ENCODE measurements at regions not wholly inside any gene's neighbourhood (a gene's known extent, or its start where the extent isn't known, plus 50 kb on each side); places are given as distances from the start of the nearest gene placed in this dataset.
A peak's percentile ranks its signal among the peaks of the same experiment; 100 is the strongest.

DNA sequence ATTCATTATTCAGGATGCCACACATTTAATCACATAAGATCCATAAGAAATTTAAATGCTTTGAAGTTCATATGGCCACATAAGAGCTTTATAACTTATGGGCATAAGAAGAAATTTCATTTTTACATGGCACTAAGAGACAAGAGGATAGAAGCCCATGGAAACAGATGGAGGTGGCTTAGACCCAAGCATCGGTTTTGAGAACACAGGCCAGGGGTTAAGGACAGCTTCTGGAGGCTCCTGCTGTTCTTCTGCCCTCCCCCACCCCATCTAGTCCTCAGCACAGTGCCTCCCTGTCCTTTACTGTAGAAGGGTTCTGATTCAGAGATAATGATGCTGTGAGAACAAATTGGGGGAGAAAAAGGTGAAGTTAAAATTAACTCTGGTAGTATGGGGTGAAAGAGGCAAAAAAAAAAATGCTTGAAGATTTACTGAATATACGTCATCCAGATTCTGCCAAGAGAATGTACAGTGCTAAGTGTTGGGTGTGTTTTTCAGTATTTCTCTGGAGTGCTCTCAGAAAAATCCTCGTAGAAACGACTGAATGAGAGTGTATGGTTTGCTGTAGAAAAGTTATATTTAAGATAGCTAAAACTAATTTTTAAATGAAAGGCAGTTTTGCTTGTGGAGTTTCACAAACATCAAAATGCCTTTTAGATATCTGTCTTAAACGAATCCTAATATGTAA is 539.7 kb downstream of the QKI start:
- no peak overlapping the region for H2AFZ ChIP-seq (ENCODE audit: low read length)

DNA sequence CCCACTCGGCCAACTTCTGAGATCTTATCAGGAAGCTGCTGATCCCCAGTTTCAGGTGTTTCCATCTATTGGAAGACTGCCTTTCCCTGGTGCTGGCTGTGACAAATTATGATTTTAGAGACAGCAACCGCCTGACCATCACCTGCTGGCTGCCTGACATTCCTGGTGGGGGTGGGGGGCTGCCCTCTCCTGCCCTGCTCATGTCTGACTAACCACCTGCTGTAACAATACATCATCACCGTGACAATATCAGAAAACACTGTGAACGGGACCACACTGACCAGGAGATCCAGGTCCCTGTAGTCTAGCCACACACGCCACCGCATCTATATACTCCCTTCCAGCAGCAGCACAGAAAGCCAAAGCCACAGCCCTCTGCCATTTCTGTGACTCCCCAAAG is 537.5 kb downstream of the QKI start:
- intact Hi-C loops (cut with micrococcal nuclease; ENCODE audit: unreplicated experiment) (no loop called here), in situ Hi-C loops (cut with HindIII; ENCODE audit: extremely low pct_ligation_motif_present, low pct_unique_long_range_greater_than_20kb) (loop anchor here (10.0 kb wide), 1 partner anchor 527 kb away; no protein-coding TSS in a partner anchor)
- ATAC-seq (no peak), FAIRE-seq (no peak), DNase-seq (ENCODE audit: low spot score) (no peak)
- Histone ChIP-seq H3K27ac (ENCODE audit: extremely low read length, insufficient read depth, low read length) (no peak overlapping the region), H3K4me3 (replicated peaks in 1 of 3; ENCODE audit: insufficient read depth in 1 of 3, low read depth in 2 of 3, low read length in 3 of 3) (no peak overlapping the region), H3K9ac (ENCODE audit: insufficient read depth, low read depth, low read length) (no peak overlapping the region), H3K9me3 (ENCODE audit: low read length) (no peaks in the 10 kb centered on the region), H3K4me2 (ENCODE audit: low read depth, low read length) (no peak overlapping the region), H4K20me1 (ENCODE audit: insufficient read depth, low read length) (no peaks in the 10 kb centered on the region), H3K4me1 (ENCODE audit: insufficient read depth, low read length) (no peaks in the 10 kb centered on the region), H3K27me3 (ENCODE audit: control insufficient read depth in 1 of 2, insufficient read depth in 2 of 2, low read length in 2 of 2) (peaks cover 0 to 12% of the 10 kb centered on the region in 2 experiments; a peak in 1 of 5 replicates), H3K36me3 (replicated peaks in 1 of 2; ENCODE audit: control insufficient read depth in 1 of 2, insufficient read depth in 2 of 2, low read length in 2 of 2) (no peaks in the 10 kb centered on the region), H3K79me2 (ENCODE audit: insufficient read depth, low read length) (no peaks in the 10 kb centered on the region), H2AFZ (ENCODE audit: low read length) (no peak overlapping the region)
- POLR2A ChIA-PET: no interaction called here
- BruUV-seq (replicated peaks): no TSS peak
- no peak for TF ChIP-seq SOX13 (IDR thresholded peaks at IDR 0.05)
- TF ChIP-seq SOX13 (CRISPR knock-in tag; conservative IDR thresholded peaks at IDR 0.05 in 1 of 2, IDR thresholded peaks at IDR 0.05 in 1 of 2): no peak
- TF ChIP-seq ELF3 (CRISPR knock-in tag; IDR thresholded peaks at IDR 0.05): no peak
- no peak for TF ChIP-seq ZNF605 (CRISPR knock-in tag; IDR thresholded peaks at IDR 0.05)
- 58% methylated on average over 6 of the region's 6 CpGs for WGBS (ENCODE audit: low lambda C conversion rate)
- CTCF ChIA-PET (ENCODE audit: low intra/inter-chr PET ratio, low total read pairs): no interaction called here

More for the DNA sequence above, 539.7 kb downstream of the QKI start:
- Histone ChIP-seq H3K27ac (ENCODE audit: extremely low read length, insufficient read depth, low read length) (no peak overlapping the region), H4K20me1 (ENCODE audit: insufficient read depth, low read length) (no peaks in the 10 kb centered on the region), H3K4me2 (ENCODE audit: low read depth, low read length) (no peak overlapping the region), H3K36me3 (replicated peaks in 1 of 2; ENCODE audit: control insufficient read depth in 1 of 2, insufficient read depth in 2 of 2, low read length in 2 of 2) (no peaks in the 10 kb centered on the region), H3K4me3 (replicated peaks in 1 of 3; ENCODE audit: insufficient read depth in 1 of 3, low read depth in 2 of 3, low read length in 3 of 3) (no peak overlapping the region), H3K4me1 (ENCODE audit: insufficient read depth, low read length) (no peaks in the 10 kb centered on the region), H3K9me3 (ENCODE audit: low read length) (no peaks in the 10 kb centered on the region), H3K27me3 (ENCODE audit: control insufficient read depth in 1 of 2, insufficient read depth in 2 of 2, low read length in 2 of 2) (peaks cover 0 to 16% of the 10 kb centered on the region in 2 experiments; a peak in 2 of 5 replicates), H3K79me2 (ENCODE audit: insufficient read depth, low read length) (no peaks in the 10 kb centered on the region), H3K9ac (ENCODE audit: insufficient read depth, low read depth, low read length) (no peak overlapping the region)
- in situ Hi-C loops (cut with HindIII; ENCODE audit: extremely low pct_ligation_motif_present, low pct_unique_long_range_greater_than_20kb): loop anchor here (10.0 kb wide), 1 partner anchor 529 kb away; no protein-coding TSS in a partner anchor
- TF ChIP-seq CREB1 (IDR thresholded peaks at IDR 0.05) (peak; percentile 35), CREB1 (CRISPR knock-in tag; IDR thresholded peaks at IDR 0.05) (no peak), ZNF292 (CRISPR knock-in tag; IDR thresholded peaks at IDR 0.05; ENCODE audit: borderline replicate concordance, low read depth) (no peak)
- DNase-seq (ENCODE audit: low spot score) (no peak), FAIRE-seq (no peak), ATAC-seq (no peak)
- BruUV-seq (replicated peaks): no TSS peak
- ChIA-PET CTCF (ENCODE audit: low intra/inter-chr PET ratio, low total read pairs) (no interaction called here), POLR2A (no interaction called here)
- WGBS (ENCODE audit: low lambda C conversion rate): 7% methylated on average over 5 of the region's 5 CpGs
- intact Hi-C loops (cut with micrococcal nuclease; ENCODE audit: unreplicated experiment): no loop called here

Data from HepG2 (cell line).